Right lung (tissue), 2 donors: ENCODE measurements at regions not wholly inside any gene's neighbourhood (a gene's known extent, or its start where the extent isn't known, plus 50 kb on each side); places are given as distances from the start of the nearest gene placed in this dataset.
"Not testable (repeated sequence)": the region's sequence is repeated elsewhere in the genome, so short reads cannot be mapped to it uniquely, and the experiment has no call there.

ENCODE experiments used
- DNase-seq, 2 donors: peaks; one replicate each; pipeline ENCODE4 v3.0.0-alpha.2; 2013

- DNase-seq, result no peak
Measured at GRCh38 chr4:117691572-117692351, 342.5 kb upstream of the NDST3 start.

- no peak for DNase-seq
Measured at GRCh38 chr4:117692538-117692937, 341.7 kb upstream of the NDST3 start.

GRCh38 chr4:117699595-117699994 is 334.7 kb upstream of the NDST3 start:
- no peak for DNase-seq

GRCh38 chr4:117700111-117700892 is 334.0 kb upstream of the NDST3 start:
- DNase-seq, result no peak

GRCh38 chr4:117702353-117702752 is 331.9 kb upstream of the NDST3 start:
- no peak for DNase-seq

GRCh38 chr4:117704721-117705120 is 329.6 kb upstream of the NDST3 start:
- DNase-seq, result no peak

- DNase-seq, result no peak
Measured at GRCh38 chr4:117740736-117741135, 293.6 kb upstream of the NDST3 start.

- DNase-seq, result not testable (repeated sequence)
Measured at GRCh38 chr4:117745379-117745778, 288.9 kb upstream of the NDST3 start.

- no peak for DNase-seq
Measured at GRCh38 chr4:117755438-117755837, 278.8 kb upstream of the NDST3 start.

- no peak for DNase-seq
Measured at GRCh38 chr4:117768610-117769009, 265.7 kb upstream of the NDST3 start.

GRCh38 chr4:117770269-117771102 is 263.8 kb upstream of the NDST3 start:
- no peak for DNase-seq

GRCh38 chr4:117771647-117772337 is 262.5 kb upstream of the NDST3 start:
- DNase-seq, result no peak

GRCh38 chr4:117773064-117773936 is 261.0 kb upstream of the NDST3 start:
- DNase-seq, result no peak

GRCh38 chr4:117777721-117778120 is 256.6 kb upstream of the NDST3 start:
- no peak for DNase-seq

- no peak for DNase-seq
Measured at GRCh38 chr4:117783716-117784115, 250.6 kb upstream of the NDST3 start.

GRCh38 chr4:117784266-117784665 is 250.0 kb upstream of the NDST3 start:
- DNase-seq, result no peak

- DNase-seq, result no peak
Measured at GRCh38 chr4:117786566-117786965, 247.7 kb upstream of the NDST3 start.

- DNase-seq, result peak in 1 of 2 donors; percentile 2
Measured at GRCh38 chr4:117793845-117794480, 240.3 kb upstream of the NDST3 start.

GRCh38 chr4:117796677-117797076 is 237.6 kb upstream of the NDST3 start:
- DNase-seq, result no peak

GRCh38 chr4:117800636-117801035 is 233.7 kb upstream of the NDST3 start:
- no peak for DNase-seq
